H1 (cell line): ENCODE measurements at regions not wholly inside any gene's neighbourhood (a gene's known extent, or its start where the extent isn't known, plus 50 kb on each side); places are given as distances from the start of the nearest gene placed in this dataset.

Source experiments
- MAX ChIP-seq: IDR thresholded peaks from 2 replicates; pipeline ENCODE4 v1.6.1; 2012; ENCODE audit warnings: inconsistent platforms

- TF ChIP-seq MAX = no peak
These were observed 165.4 kb downstream of the AASDHPPT start (continued) for GRCh38 chr11:106242718-106243415.
